ENCODE measurements at regions not wholly inside any gene's neighbourhood (a gene's known extent, or its start where the extent isn't known, plus 50 kb on each side); places are given as distances from the start of the nearest gene placed in this dataset.
"Not testable (repeated sequence)": the region's sequence is repeated elsewhere in the genome, so short reads cannot be mapped to it uniquely, and the experiment has no call there.

- Histone ChIP-seq H3K27ac (ENCODE audit: low read depth, low read length) (no peak overlapping the region), H3K4me3 (ENCODE audit: low read depth, low read length) (no peak overlapping the region), H3K79me2 (ENCODE audit: control insufficient read depth, insufficient read depth, low read length, poor library complexity) (no peaks in the 10 kb centered on the region), H3K27me3 (ENCODE audit: insufficient read depth, low read length) (no peaks in the 10 kb centered on the region), H4K12ac (ENCODE audit: low read depth, low read length) (no peak overlapping the region), H4K8ac (ENCODE audit: low read depth, low read length) (no peak overlapping the region), H3K36me3 (ENCODE audit: control insufficient read depth in 1 of 2, insufficient read depth in 2 of 2, low read length in 2 of 2) (no peaks in the 10 kb centered on the region), H3K79me1 (ENCODE audit: low read length) (no peaks in the 10 kb centered on the region), H3K23ac (ENCODE audit: low read length) (no peak overlapping the region), H3K14ac (ENCODE audit: low read length) (no peak overlapping the region), H4K91ac (ENCODE audit: low read depth, low read length) (no peak overlapping the region), H3K9me3 (ENCODE audit: insufficient read depth, low read depth, low read length) (peaks cover 3% of the 10 kb centered on the region), H3K9ac (ENCODE audit: low read length) (no peak overlapping the region), H2BK5ac (ENCODE audit: low read depth, low read length, poor library complexity) (no peak overlapping the region), H2BK12ac (ENCODE audit: low read length) (no peak overlapping the region), H2AFZ (ENCODE audit: insufficient read depth, low read length, poor library complexity) (no peak overlapping the region), H2AK5ac (ENCODE audit: low read length) (no peak overlapping the region), H3K4me1 (ENCODE audit: control insufficient read depth in 1 of 2, insufficient read depth in 2 of 2, low read length in 2 of 2) (no peaks in the 10 kb centered on the region), H3K4me2 (ENCODE audit: low read length) (no peak overlapping the region), H3K18ac (ENCODE audit: low read length) (no peak overlapping the region), H2BK120ac (ENCODE audit: insufficient read depth, low read length, poor library complexity) (no peak overlapping the region), H3K4ac (ENCODE audit: low read depth, low read length) (no peak overlapping the region)
- no peak for DNase-seq
These were observed 260.1 kb upstream of the SGK1 start for GRCh38 chr6:134577998-134578397.

GRCh38 chr6:134575221-134575620, 257.3 kb upstream of the SGK1 start:
- Histone ChIP-seq H3K27ac (ENCODE audit: low read depth, low read length) (no peak overlapping the region), H2AFZ (ENCODE audit: insufficient read depth, low read length, poor library complexity) (no peak overlapping the region)
- no CpG with 5 or more reads among the region's 1 CpG for WGBS (ENCODE audit: extremely low coverage, insufficient coverage, insufficient read length)

GRCh38 chr6:134574491-134574890, 256.6 kb upstream of the SGK1 start:
- Histone ChIP-seq H2AFZ (ENCODE audit: insufficient read depth, low read length, poor library complexity) (no peak overlapping the region), H3K4me1 (ENCODE audit: control insufficient read depth in 1 of 2, insufficient read depth in 2 of 2, low read length in 2 of 2) (no peaks in the 10 kb centered on the region), H2AK5ac (ENCODE audit: low read length) (no peak overlapping the region), H3K4ac (ENCODE audit: low read depth, low read length) (no peak overlapping the region), H3K79me1 (ENCODE audit: low read length) (no peaks in the 10 kb centered on the region), H3K9me3 (ENCODE audit: insufficient read depth, low read depth, low read length) (peaks cover 3% of the 10 kb centered on the region), H4K91ac (ENCODE audit: low read depth, low read length) (no peak overlapping the region), H2BK5ac (ENCODE audit: low read depth, low read length, poor library complexity) (no peak overlapping the region), H3K4me3 (ENCODE audit: low read depth, low read length) (no peak overlapping the region), H3K36me3 (ENCODE audit: control insufficient read depth in 1 of 2, insufficient read depth in 2 of 2, low read length in 2 of 2) (no peaks in the 10 kb centered on the region), H4K12ac (ENCODE audit: low read depth, low read length) (no peak overlapping the region), H3K79me2 (ENCODE audit: control insufficient read depth, insufficient read depth, low read length, poor library complexity) (no peaks in the 10 kb centered on the region), H3K4me2 (ENCODE audit: low read length) (no peak overlapping the region), H3K27me3 (ENCODE audit: insufficient read depth, low read length) (no peaks in the 10 kb centered on the region), H2BK12ac (ENCODE audit: low read length) (no peak overlapping the region), H3K9ac (ENCODE audit: low read length) (no peak overlapping the region), H4K8ac (ENCODE audit: low read depth, low read length) (no peak overlapping the region), H3K23ac (ENCODE audit: low read length) (no peak overlapping the region), H3K14ac (ENCODE audit: low read length) (no peak overlapping the region), H3K27ac (ENCODE audit: low read depth, low read length) (no peak overlapping the region), H3K18ac (ENCODE audit: low read length) (no peak overlapping the region), H2BK120ac (ENCODE audit: insufficient read depth, low read length, poor library complexity) (no peak overlapping the region)
- no peak for DNase-seq
- whole genome bisulfite sequencing (ENCODE audit: extremely low coverage, insufficient coverage, insufficient read length): no CpG with 5 or more reads among the region's 5 CpGs

More at GRCh38 chr6:134575221-134575620, 257.3 kb upstream of the SGK1 start:
- H3K23ac ChIP-seq (ENCODE audit: low read length): no peak overlapping the region
- H3K4me1 ChIP-seq (ENCODE audit: control insufficient read depth in 1 of 2, insufficient read depth in 2 of 2, low read length in 2 of 2): no peaks in the 10 kb centered on the region
- H3K14ac ChIP-seq (ENCODE audit: low read length): no peak overlapping the region
- no peak overlapping the region for H2AK5ac ChIP-seq (ENCODE audit: low read length)
- no peak overlapping the region for H3K4ac ChIP-seq (ENCODE audit: low read depth, low read length)
- H2BK5ac ChIP-seq (ENCODE audit: low read depth, low read length, poor library complexity): no peak overlapping the region
- no peak overlapping the region for H2BK12ac ChIP-seq (ENCODE audit: low read length)
- H3K4me3 ChIP-seq (ENCODE audit: low read depth, low read length): no peak overlapping the region
- H3K18ac ChIP-seq (ENCODE audit: low read length): no peak overlapping the region
- H3K9ac ChIP-seq (ENCODE audit: low read length): no peak overlapping the region
- DNase-seq: no peak
- peaks cover 3% of the 10 kb centered on the region for H3K9me3 ChIP-seq (ENCODE audit: insufficient read depth, low read depth, low read length)
- H3K27me3 ChIP-seq (ENCODE audit: insufficient read depth, low read length): no peaks in the 10 kb centered on the region
- no peak overlapping the region for H2BK120ac ChIP-seq (ENCODE audit: insufficient read depth, low read length, poor library complexity)
- H3K36me3 ChIP-seq (ENCODE audit: control insufficient read depth in 1 of 2, insufficient read depth in 2 of 2, low read length in 2 of 2): no peaks in the 10 kb centered on the region
- no peak overlapping the region for H4K8ac ChIP-seq (ENCODE audit: low read depth, low read length)
- no peak overlapping the region for H3K4me2 ChIP-seq (ENCODE audit: low read length)
- no peak overlapping the region for H4K91ac ChIP-seq (ENCODE audit: low read depth, low read length)
- no peaks in the 10 kb centered on the region for H3K79me2 ChIP-seq (ENCODE audit: control insufficient read depth, insufficient read depth, low read length, poor library complexity)
- H4K12ac ChIP-seq (ENCODE audit: low read depth, low read length): no peak overlapping the region
- no peaks in the 10 kb centered on the region for H3K79me1 ChIP-seq (ENCODE audit: low read length)

GRCh38 chr6:134569996-134570395, 252.1 kb upstream of the SGK1 start:
- H4K8ac ChIP-seq (ENCODE audit: low read depth, low read length); H2AK5ac ChIP-seq (ENCODE audit: low read length); H3K4me1 ChIP-seq (ENCODE audit: control insufficient read depth in 1 of 2, insufficient read depth in 2 of 2, low read length in 2 of 2); H4K91ac ChIP-seq (ENCODE audit: low read depth, low read length); H3K27ac ChIP-seq (ENCODE audit: low read depth, low read length); H2AFZ ChIP-seq (ENCODE audit: insufficient read depth, low read length, poor library complexity); H3K23ac ChIP-seq (ENCODE audit: low read length); H4K12ac ChIP-seq (ENCODE audit: low read depth, low read length); H3K4me3 ChIP-seq (ENCODE audit: low read depth, low read length); H2BK12ac ChIP-seq (ENCODE audit: low read length); H3K79me2 ChIP-seq (ENCODE audit: control insufficient read depth, insufficient read depth, low read length, poor library complexity); H3K9me3 ChIP-seq (ENCODE audit: insufficient read depth, low read depth, low read length); H3K4ac ChIP-seq (ENCODE audit: low read depth, low read length); H2BK5ac ChIP-seq (ENCODE audit: low read depth, low read length, poor library complexity); H2BK120ac ChIP-seq (ENCODE audit: insufficient read depth, low read length, poor library complexity); H3K36me3 ChIP-seq (ENCODE audit: control insufficient read depth in 1 of 2, insufficient read depth in 2 of 2, low read length in 2 of 2); H3K79me1 ChIP-seq (ENCODE audit: low read length); H3K9ac ChIP-seq (ENCODE audit: low read length); DNase-seq; H3K4me2 ChIP-seq (ENCODE audit: low read length); H3K18ac ChIP-seq (ENCODE audit: low read length); H3K27me3 ChIP-seq (ENCODE audit: insufficient read depth, low read length); H3K14ac ChIP-seq (ENCODE audit: low read length): not testable (repeated sequence)
- WGBS (ENCODE audit: extremely low coverage, insufficient coverage, insufficient read length): no CpG with 5 or more reads among the region's 3 CpGs
